ENCODE measurements at regions not wholly inside any gene's neighbourhood (a gene's known extent, or its start where the extent isn't known, plus 50 kb on each side); places are given as distances from the start of the nearest gene placed in this dataset.

- Histone ChIP-seq H3K9me3 (ENCODE audit: control insufficient read depth in 2 of 2, low read length in 2 of 2) (no peaks in the 10 kb centered on the region), H3K4me1 (ENCODE audit: control insufficient read depth in 2 of 2, insufficient read depth in 2 of 2, low read length in 2 of 2) (no peaks in the 10 kb centered on the region), H3K36me3 (ENCODE audit: control insufficient read depth in 2 of 2, insufficient read depth in 2 of 2, low read length in 2 of 2) (no peaks in the 10 kb centered on the region), H3K4me3 (ENCODE audit: low read length in 2 of 2) (no peak overlapping the region), H3K27me3 (ENCODE audit: control insufficient read depth in 2 of 2, insufficient read depth in 2 of 2, low read length in 2 of 2) (no peaks in the 10 kb centered on the region), H3K9ac (ENCODE audit: low read depth in 1 of 2, low read length in 2 of 2) (no peak overlapping the region), H3K27ac (ENCODE audit: low read depth in 2 of 2, low read length in 2 of 2) (no peak overlapping the region)
Measured at GRCh38 chr11:87490671-87491070, 452.9 kb downstream of the TMEM135 start.

GRCh38 chr11:87484566-87484965 lies 446.8 kb downstream of the TMEM135 start:
- Histone ChIP-seq H3K4me1 (ENCODE audit: control insufficient read depth in 2 of 2, insufficient read depth in 2 of 2, low read length in 2 of 2) (no peaks in the 10 kb centered on the region), H3K36me3 (ENCODE audit: control insufficient read depth in 2 of 2, insufficient read depth in 2 of 2, low read length in 2 of 2) (no peaks in the 10 kb centered on the region), H3K27ac (ENCODE audit: low read depth in 2 of 2, low read length in 2 of 2) (no peak overlapping the region), H3K27me3 (ENCODE audit: control insufficient read depth in 2 of 2, insufficient read depth in 2 of 2, low read length in 2 of 2) (no peaks in the 10 kb centered on the region), H3K9ac (ENCODE audit: low read depth in 1 of 2, low read length in 2 of 2) (no peak overlapping the region), H3K9me3 (ENCODE audit: control insufficient read depth in 2 of 2, low read length in 2 of 2) (no peaks in the 10 kb centered on the region), H3K4me3 (ENCODE audit: low read length in 2 of 2) (no peak overlapping the region)

- no peaks in the 10 kb centered on the region for H3K27me3 ChIP-seq (ENCODE audit: control insufficient read depth in 2 of 2, insufficient read depth in 2 of 2, low read length in 2 of 2)
- H3K27ac ChIP-seq (ENCODE audit: low read depth in 2 of 2, low read length in 2 of 2) = no peak overlapping the region
- H3K9me3 ChIP-seq (ENCODE audit: control insufficient read depth in 2 of 2, low read length in 2 of 2) = no peaks in the 10 kb centered on the region
- no peaks in the 10 kb centered on the region for H3K4me1 ChIP-seq (ENCODE audit: control insufficient read depth in 2 of 2, insufficient read depth in 2 of 2, low read length in 2 of 2)
- H3K9ac ChIP-seq (ENCODE audit: low read depth in 1 of 2, low read length in 2 of 2) = no peak overlapping the region
- no peak overlapping the region for H3K4me3 ChIP-seq (ENCODE audit: low read length in 2 of 2)
- no peaks in the 10 kb centered on the region for H3K36me3 ChIP-seq (ENCODE audit: control insufficient read depth in 2 of 2, insufficient read depth in 2 of 2, low read length in 2 of 2)
Measured at GRCh38 chr11:87477321-87477720, 439.6 kb downstream of the TMEM135 start.

GRCh38 chr11:87473174-87473573 lies 435.4 kb downstream of the TMEM135 start:
- Histone ChIP-seq H3K9ac (ENCODE audit: low read depth in 1 of 2, low read length in 2 of 2) (no peak overlapping the region), H3K4me1 (ENCODE audit: control insufficient read depth in 2 of 2, insufficient read depth in 2 of 2, low read length in 2 of 2) (no peaks in the 10 kb centered on the region), H3K9me3 (ENCODE audit: control insufficient read depth in 2 of 2, low read length in 2 of 2) (no peaks in the 10 kb centered on the region), H3K4me3 (ENCODE audit: low read length in 2 of 2) (no peak overlapping the region), H3K36me3 (ENCODE audit: control insufficient read depth in 2 of 2, insufficient read depth in 2 of 2, low read length in 2 of 2) (no peaks in the 10 kb centered on the region), H3K27me3 (ENCODE audit: control insufficient read depth in 2 of 2, insufficient read depth in 2 of 2, low read length in 2 of 2) (no peaks in the 10 kb centered on the region), H3K27ac (ENCODE audit: low read depth in 2 of 2, low read length in 2 of 2) (no peak overlapping the region)

DNA sequence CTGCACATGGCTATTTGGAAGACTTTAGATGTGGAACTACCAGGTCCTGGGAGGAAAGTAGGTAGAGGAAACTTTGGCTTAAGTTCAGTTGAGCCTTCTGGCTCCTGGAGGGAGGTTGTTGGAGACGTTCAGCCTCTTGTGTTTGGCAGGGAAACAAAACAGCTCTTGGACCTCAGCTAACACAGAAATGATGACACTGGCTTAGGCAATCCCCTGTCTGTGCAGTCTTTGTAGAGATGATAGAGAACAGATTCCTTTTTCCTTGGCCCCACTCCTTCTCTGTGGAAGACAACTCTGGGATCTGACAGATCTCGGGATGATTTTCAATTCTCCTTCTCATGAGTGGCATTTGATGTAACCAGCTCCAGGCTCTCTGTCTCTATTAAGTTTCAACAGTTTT lies 428.5 kb downstream of the TMEM135 start:
- no peaks in the 10 kb centered on the region for H3K9me3 ChIP-seq (ENCODE audit: control insufficient read depth in 2 of 2, low read length in 2 of 2)
- no peaks in the 10 kb centered on the region for H3K27me3 ChIP-seq (ENCODE audit: control insufficient read depth in 2 of 2, insufficient read depth in 2 of 2, low read length in 2 of 2)
- H3K4me3 ChIP-seq (ENCODE audit: low read length in 2 of 2) = no peak overlapping the region
- H3K36me3 ChIP-seq (ENCODE audit: control insufficient read depth in 2 of 2, insufficient read depth in 2 of 2, low read length in 2 of 2) = no peaks in the 10 kb centered on the region
- no peaks in the 10 kb centered on the region for H3K4me1 ChIP-seq (ENCODE audit: control insufficient read depth in 2 of 2, insufficient read depth in 2 of 2, low read length in 2 of 2)
- H3K27ac ChIP-seq (ENCODE audit: low read depth in 2 of 2, low read length in 2 of 2) = no peak overlapping the region
- H3K9ac ChIP-seq (ENCODE audit: low read depth in 1 of 2, low read length in 2 of 2) = no peak overlapping the region

GRCh38 chr11:87465716-87466115 lies 428.0 kb downstream of the TMEM135 start:
- H3K9ac ChIP-seq (ENCODE audit: low read depth in 1 of 2, low read length in 2 of 2) = no peak overlapping the region
- H3K27ac ChIP-seq (ENCODE audit: low read depth in 2 of 2, low read length in 2 of 2) = no peak overlapping the region
- no peaks in the 10 kb centered on the region for H3K27me3 ChIP-seq (ENCODE audit: control insufficient read depth in 2 of 2, insufficient read depth in 2 of 2, low read length in 2 of 2)
- H3K36me3 ChIP-seq (ENCODE audit: control insufficient read depth in 2 of 2, insufficient read depth in 2 of 2, low read length in 2 of 2) = no peaks in the 10 kb centered on the region
- H3K4me3 ChIP-seq (ENCODE audit: low read length in 2 of 2) = no peak overlapping the region
- no peaks in the 10 kb centered on the region for H3K4me1 ChIP-seq (ENCODE audit: control insufficient read depth in 2 of 2, insufficient read depth in 2 of 2, low read length in 2 of 2)
- no peaks in the 10 kb centered on the region for H3K9me3 ChIP-seq (ENCODE audit: control insufficient read depth in 2 of 2, low read length in 2 of 2)

- Histone ChIP-seq H3K4me3 (ENCODE audit: low read length in 2 of 2) (no peak overlapping the region), H3K27me3 (ENCODE audit: control insufficient read depth in 2 of 2, insufficient read depth in 2 of 2, low read length in 2 of 2) (no peaks in the 10 kb centered on the region), H3K36me3 (ENCODE audit: control insufficient read depth in 2 of 2, insufficient read depth in 2 of 2, low read length in 2 of 2) (no peaks in the 10 kb centered on the region), H3K4me1 (ENCODE audit: control insufficient read depth in 2 of 2, insufficient read depth in 2 of 2, low read length in 2 of 2) (no peaks in the 10 kb centered on the region), H3K27ac (ENCODE audit: low read depth in 2 of 2, low read length in 2 of 2) (no peak overlapping the region), H3K9me3 (ENCODE audit: control insufficient read depth in 2 of 2, low read length in 2 of 2) (no peaks in the 10 kb centered on the region), H3K9ac (ENCODE audit: low read depth in 1 of 2, low read length in 2 of 2) (no peak overlapping the region)
Measured at GRCh38 chr11:87463486-87464102, 425.9 kb downstream of the TMEM135 start.

- H3K4me1 ChIP-seq (ENCODE audit: control insufficient read depth in 2 of 2, insufficient read depth in 2 of 2, low read length in 2 of 2) = no peaks in the 10 kb centered on the region
- H3K36me3 ChIP-seq (ENCODE audit: control insufficient read depth in 2 of 2, insufficient read depth in 2 of 2, low read length in 2 of 2) = no peaks in the 10 kb centered on the region
- H3K9me3 ChIP-seq (ENCODE audit: control insufficient read depth in 2 of 2, low read length in 2 of 2) = no peaks in the 10 kb centered on the region
- H3K27me3 ChIP-seq (ENCODE audit: control insufficient read depth in 2 of 2, insufficient read depth in 2 of 2, low read length in 2 of 2) = no peaks in the 10 kb centered on the region
- no peak overlapping the region for H3K27ac ChIP-seq (ENCODE audit: low read depth in 2 of 2, low read length in 2 of 2)
- no peak overlapping the region for H3K9ac ChIP-seq (ENCODE audit: low read depth in 1 of 2, low read length in 2 of 2)
- no peak overlapping the region for H3K4me3 ChIP-seq (ENCODE audit: low read length in 2 of 2)
Measured at GRCh38 chr11:87462171-87462570, 424.4 kb downstream of the TMEM135 start.

DNA sequence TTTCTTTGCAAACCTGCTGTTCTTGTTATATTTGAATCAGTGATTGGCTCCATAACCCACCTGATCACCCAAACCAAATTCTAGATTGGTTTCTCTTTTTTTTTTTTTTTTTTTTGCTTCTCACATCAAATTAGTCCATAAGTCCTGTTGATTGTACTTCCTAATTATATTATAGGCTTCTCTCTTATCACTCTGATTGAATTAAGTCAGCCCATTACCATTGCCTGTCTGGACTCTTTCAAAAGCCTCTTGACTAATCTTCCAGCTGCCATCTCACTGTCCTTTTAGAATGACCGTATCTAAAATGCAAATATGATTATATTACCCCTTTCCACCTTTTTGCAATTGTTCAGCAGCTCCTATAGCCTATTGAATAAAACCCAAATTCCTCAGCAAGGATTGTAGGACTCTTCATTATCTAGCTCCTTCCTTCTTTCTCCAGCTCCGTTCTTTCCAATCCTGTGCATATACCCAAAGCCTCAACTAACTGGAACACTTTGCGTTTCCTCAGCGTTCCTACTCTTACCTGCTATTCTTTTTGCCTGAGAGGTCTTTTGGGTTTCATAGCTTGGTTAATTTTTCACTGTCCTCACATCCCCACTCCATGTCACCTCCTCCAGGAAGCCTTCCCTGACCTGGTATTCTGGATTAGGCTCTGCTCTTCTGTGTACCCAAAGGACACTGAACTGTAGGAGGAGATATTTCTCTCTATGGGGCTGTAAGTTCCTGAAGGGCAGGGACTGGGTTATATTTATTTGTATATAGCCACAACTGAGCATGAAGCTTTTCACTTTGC lies 423.3 kb downstream of the TMEM135 start:
- H3K9me3 ChIP-seq (ENCODE audit: control insufficient read depth in 2 of 2, low read length in 2 of 2) = no peaks in the 10 kb centered on the region
- H3K9ac ChIP-seq (ENCODE audit: low read depth in 1 of 2, low read length in 2 of 2) = no peak overlapping the region
- no peak overlapping the region for H3K4me3 ChIP-seq (ENCODE audit: low read length in 2 of 2)
- no peak overlapping the region for H3K27ac ChIP-seq (ENCODE audit: low read depth in 2 of 2, low read length in 2 of 2)
- H3K27me3 ChIP-seq (ENCODE audit: control insufficient read depth in 2 of 2, insufficient read depth in 2 of 2, low read length in 2 of 2) = no peaks in the 10 kb centered on the region
- no peaks in the 10 kb centered on the region for H3K4me1 ChIP-seq (ENCODE audit: control insufficient read depth in 2 of 2, insufficient read depth in 2 of 2, low read length in 2 of 2)
- H3K36me3 ChIP-seq (ENCODE audit: control insufficient read depth in 2 of 2, insufficient read depth in 2 of 2, low read length in 2 of 2) = no peaks in the 10 kb centered on the region

- Histone ChIP-seq H3K27me3 (ENCODE audit: control insufficient read depth in 2 of 2, insufficient read depth in 2 of 2, low read length in 2 of 2) (no peaks in the 10 kb centered on the region), H3K4me1 (ENCODE audit: control insufficient read depth in 2 of 2, insufficient read depth in 2 of 2, low read length in 2 of 2) (no peaks in the 10 kb centered on the region), H3K4me3 (ENCODE audit: low read length in 2 of 2) (no peak overlapping the region), H3K36me3 (ENCODE audit: control insufficient read depth in 2 of 2, insufficient read depth in 2 of 2, low read length in 2 of 2) (no peaks in the 10 kb centered on the region), H3K9me3 (ENCODE audit: control insufficient read depth in 2 of 2, low read length in 2 of 2) (no peaks in the 10 kb centered on the region), H3K9ac (ENCODE audit: low read depth in 1 of 2, low read length in 2 of 2) (no peak overlapping the region), H3K27ac (ENCODE audit: low read depth in 2 of 2, low read length in 2 of 2) (no peak overlapping the region)
Measured at GRCh38 chr11:87460279-87460678, 422.5 kb downstream of the TMEM135 start.

All from mucosa of rectum (tissue), 2 donors.